ENCODE measurements at regions not wholly inside any gene's neighbourhood (a gene's known extent, or its start where the extent isn't known, plus 50 kb on each side); places are given as distances from the start of the nearest gene placed in this dataset.

- Histone ChIP-seq H3K4me2 (ENCODE audit: low read length) (no peak overlapping the region), H3K36me3 (ENCODE audit: insufficient read depth, low read length) (no peaks in the 10 kb centered on the region), H4K20me1 (ENCODE audit: insufficient read depth) (no peaks in the 10 kb centered on the region), H3K9me2 (ENCODE audit: insufficient read depth, low read length) (no peaks in the 10 kb centered on the region), H2AFZ (ENCODE audit: low read depth, low read length) (no peak overlapping the region), H3K79me2 (replicated peaks; ENCODE audit: insufficient read depth, low read length) (no peaks in the 10 kb centered on the region), H3K4me3 (ENCODE audit: low read length) (no peak overlapping the region), H3K27me3 (ENCODE audit: insufficient read depth, low read depth, low read length) (no peaks in the 10 kb centered on the region), H3K9me3 (ENCODE audit: low read length) (no peaks in the 10 kb centered on the region), H3K27ac (ENCODE audit: low read length) (no peak overlapping the region), H3F3A (ENCODE audit: insufficient read depth, low read length, poor library complexity, severe bottlenecking) (no peaks in the 10 kb centered on the region), H3K9ac (ENCODE audit: low read length) (no peak overlapping the region)
- TF ChIP-seq TAF1 (IDR thresholded peaks at IDR 0.05; ENCODE audit: low read depth) (no peak), REST (IDR thresholded peaks at IDR 0.05; ENCODE audit: borderline replicate concordance) (no peak), EZH2 (IDR thresholded peaks at IDR 0.05; ENCODE audit: borderline replicate concordance, insufficient read depth, low read length, poor library complexity, severe bottlenecking) (no peak), SMC3 (conservative IDR thresholded peaks at IDR 0.05; ENCODE audit: poor library complexity) (no peak), EP300 (conservative IDR thresholded peaks at IDR 0.05; ENCODE audit: poor library complexity, severe bottlenecking) (no peak), CTCF (IDR thresholded peaks at IDR 0.05; ENCODE audit: poor library complexity, severe bottlenecking) (no peak), RAD21 (conservative IDR thresholded peaks at IDR 0.05) (no peak), MXI1 (conservative IDR thresholded peaks at IDR 0.05; ENCODE audit: poor library complexity, severe bottlenecking) (no peak), POLR2AphosphoS5 (IDR thresholded peaks at IDR 0.05) (no peak)
Observed at GRCh38 chr1:60228041-60228491, 154.5 kb upstream of the C1orf87 start.

- H3K9me2 ChIP-seq (ENCODE audit: insufficient read depth, low read length): no peaks in the 10 kb centered on the region
- no peaks in the 10 kb centered on the region for H3K36me3 ChIP-seq (ENCODE audit: insufficient read depth, low read length)
- H3K9ac ChIP-seq (ENCODE audit: low read length): no peak overlapping the region
- no peak overlapping the region for H2AFZ ChIP-seq (ENCODE audit: low read depth, low read length)
- no peaks in the 10 kb centered on the region for H4K20me1 ChIP-seq (ENCODE audit: insufficient read depth)
- H3K27ac ChIP-seq (ENCODE audit: low read length): no peak overlapping the region
- H3K4me3 ChIP-seq (ENCODE audit: low read length): no peak overlapping the region
- no peaks in the 10 kb centered on the region for H3K9me3 ChIP-seq (ENCODE audit: low read length)
- no peak for TF ChIP-seq MXI1 (conservative IDR thresholded peaks at IDR 0.05; ENCODE audit: poor library complexity, severe bottlenecking)
- TF ChIP-seq SMC3 (conservative IDR thresholded peaks at IDR 0.05; ENCODE audit: poor library complexity): no peak
- no peak for TF ChIP-seq REST (IDR thresholded peaks at IDR 0.05; ENCODE audit: borderline replicate concordance)
- no peak for TF ChIP-seq EZH2 (IDR thresholded peaks at IDR 0.05; ENCODE audit: borderline replicate concordance, insufficient read depth, low read length, poor library complexity, severe bottlenecking)
- TF ChIP-seq POLR2AphosphoS5 (IDR thresholded peaks at IDR 0.05): no peak
- TF ChIP-seq RAD21 (conservative IDR thresholded peaks at IDR 0.05): no peak
- TF ChIP-seq TAF1 (IDR thresholded peaks at IDR 0.05; ENCODE audit: low read depth): no peak
- TF ChIP-seq CTCF (IDR thresholded peaks at IDR 0.05; ENCODE audit: poor library complexity, severe bottlenecking): no peak
- no peak for TF ChIP-seq EP300 (conservative IDR thresholded peaks at IDR 0.05; ENCODE audit: poor library complexity, severe bottlenecking)
- no peak overlapping the region for H3K4me2 ChIP-seq (ENCODE audit: low read length)
- no peaks in the 10 kb centered on the region for H3K27me3 ChIP-seq (ENCODE audit: insufficient read depth, low read depth, low read length)
- no peaks in the 10 kb centered on the region for H3F3A ChIP-seq (ENCODE audit: insufficient read depth, low read length, poor library complexity, severe bottlenecking)
- H3K79me2 ChIP-seq (replicated peaks; ENCODE audit: insufficient read depth, low read length): no peaks in the 10 kb centered on the region
Observed at GRCh38 chr1:60227601-60228000, 154.0 kb upstream of the C1orf87 start.
